Neural cell (in vitro differentiated cells): ENCODE measurements at regions not wholly inside any gene's neighbourhood (a gene's known extent, or its start where the extent isn't known, plus 50 kb on each side); places are given as distances from the start of the nearest gene placed in this dataset.

Experiments used
- CTCF ChIP-seq: fragments of 450-650 bp; IDR thresholded peaks from 2 replicates; pipeline ENCODE4 v1.5.1; 2014; ENCODE audit warnings: antibody characterized with exemption, mild to moderate bottlenecking, moderate library complexity; ENCODE audit not compliant: poor library complexity, severe bottlenecking
- EP300 ChIP-seq: fragments of 450-650 bp; conservative IDR thresholded peaks from 2 replicates; pipeline ENCODE4 v1.6.1; 2014; ENCODE audit warnings: antibody characterized with exemption, mild to moderate bottlenecking, moderate library complexity; ENCODE audit not compliant: poor library complexity, severe bottlenecking
- POLR2AphosphoS5 ChIP-seq: IDR thresholded peaks from 2 replicates; pipeline ENCODE4 v1.6.1; 2012

GRCh38 chr3:187957165-187957581 is 196.8 kb upstream of the LPP start:
- no peak for TF ChIP-seq EP300
- no peak for TF ChIP-seq CTCF
- no peak for TF ChIP-seq POLR2AphosphoS5
